ENCODE measurements at regions not wholly inside any gene's neighbourhood (a gene's known extent, or its start where the extent isn't known, plus 50 kb on each side); places are given as distances from the start of the nearest gene placed in this dataset.

- no peaks in the 10 kb centered on the region for H3K9me2 ChIP-seq (ENCODE audit: insufficient read depth, low read length)
- no peaks in the 10 kb centered on the region for H3K36me3 ChIP-seq (ENCODE audit: insufficient read depth, low read length)
- H3K4me2 ChIP-seq (ENCODE audit: low read length), result no peak overlapping the region
- H3K27me3 ChIP-seq (ENCODE audit: insufficient read depth, low read depth, low read length), result no peaks in the 10 kb centered on the region
- H3F3A ChIP-seq (ENCODE audit: insufficient read depth, low read length, poor library complexity, severe bottlenecking), result no peaks in the 10 kb centered on the region
- H4K20me1 ChIP-seq (ENCODE audit: insufficient read depth), result no peaks in the 10 kb centered on the region
- H3K27ac ChIP-seq (ENCODE audit: low read length), result no peak overlapping the region
- TF ChIP-seq RAD21 (conservative IDR thresholded peaks at IDR 0.05), result peak; percentile 4
- no peak for TF ChIP-seq SMC3 (conservative IDR thresholded peaks at IDR 0.05; ENCODE audit: poor library complexity)
- no peak overlapping the region for H2AFZ ChIP-seq (ENCODE audit: low read depth, low read length)
- H3K9me3 ChIP-seq (ENCODE audit: low read length), result no peaks in the 10 kb centered on the region
- no peak overlapping the region for H3K9ac ChIP-seq (ENCODE audit: low read length)
- no peak overlapping the region for H3K4me3 ChIP-seq (ENCODE audit: low read length)
- H3K79me2 ChIP-seq (replicated peaks; ENCODE audit: insufficient read depth, low read length), result no peaks in the 10 kb centered on the region
These were observed 258.1 kb downstream of the LRFN2 start for GRCh38 chr6:40328986-40329545.

GRCh38 chr6:40328386-40328985 is 258.7 kb downstream of the LRFN2 start:
- no peak overlapping the region for H3K4me2 ChIP-seq (ENCODE audit: low read length)
- H3K27ac ChIP-seq (ENCODE audit: low read length), result no peak overlapping the region
- no peaks in the 10 kb centered on the region for H3K9me2 ChIP-seq (ENCODE audit: insufficient read depth, low read length)

GRCh38 chr6:40326714-40327421 is 260.3 kb downstream of the LRFN2 start:
- H3K9me3 ChIP-seq (ENCODE audit: low read length), result no peaks in the 10 kb centered on the region
- H3K27ac ChIP-seq (ENCODE audit: low read length), result no peak overlapping the region
- H3K36me3 ChIP-seq (ENCODE audit: insufficient read depth, low read length), result no peaks in the 10 kb centered on the region
- no peak overlapping the region for H3K4me3 ChIP-seq (ENCODE audit: low read length)
- H3K9ac ChIP-seq (ENCODE audit: low read length), result no peak overlapping the region
- H3K27me3 ChIP-seq (ENCODE audit: insufficient read depth, low read depth, low read length), result no peaks in the 10 kb centered on the region
- no peak overlapping the region for H3K4me2 ChIP-seq (ENCODE audit: low read length)
- no peak overlapping the region for H2AFZ ChIP-seq (ENCODE audit: low read depth, low read length)
- H4K20me1 ChIP-seq (ENCODE audit: insufficient read depth), result no peaks in the 10 kb centered on the region
- no peaks in the 10 kb centered on the region for H3F3A ChIP-seq (ENCODE audit: insufficient read depth, low read length, poor library complexity, severe bottlenecking)
- no peaks in the 10 kb centered on the region for H3K79me2 ChIP-seq (replicated peaks; ENCODE audit: insufficient read depth, low read length)
- TF ChIP-seq POLR2AphosphoS5 (IDR thresholded peaks at IDR 0.05) (no peak), MXI1 (conservative IDR thresholded peaks at IDR 0.05; ENCODE audit: poor library complexity, severe bottlenecking) (no peak), EP300 (conservative IDR thresholded peaks at IDR 0.05; ENCODE audit: poor library complexity, severe bottlenecking) (no peak), SMC3 (conservative IDR thresholded peaks at IDR 0.05; ENCODE audit: poor library complexity) (no peak), RAD21 (conservative IDR thresholded peaks at IDR 0.05) (no peak), CTCF (IDR thresholded peaks at IDR 0.05; ENCODE audit: poor library complexity, severe bottlenecking) (no peak)
- no peaks in the 10 kb centered on the region for H3K9me2 ChIP-seq (ENCODE audit: insufficient read depth, low read length)

More at GRCh38 chr6:40328386-40328985, 258.7 kb downstream of the LRFN2 start:
- no peak overlapping the region for H3K4me3 ChIP-seq (ENCODE audit: low read length)
- H3K9me3 ChIP-seq (ENCODE audit: low read length), result no peaks in the 10 kb centered on the region
- no peak overlapping the region for H2AFZ ChIP-seq (ENCODE audit: low read depth, low read length)
- H3K27me3 ChIP-seq (ENCODE audit: insufficient read depth, low read depth, low read length), result no peaks in the 10 kb centered on the region
- H3K79me2 ChIP-seq (replicated peaks; ENCODE audit: insufficient read depth, low read length), result no peaks in the 10 kb centered on the region
- TF ChIP-seq SMC3 (conservative IDR thresholded peaks at IDR 0.05; ENCODE audit: poor library complexity), result peak; percentile 70
- TF ChIP-seq EP300 (conservative IDR thresholded peaks at IDR 0.05; ENCODE audit: poor library complexity, severe bottlenecking), result no peak
- TF ChIP-seq CTCF (IDR thresholded peaks at IDR 0.05; ENCODE audit: poor library complexity, severe bottlenecking), result peak; percentile 64
- TF ChIP-seq RAD21 (conservative IDR thresholded peaks at IDR 0.05), result peak; percentile 70
- H3F3A ChIP-seq (ENCODE audit: insufficient read depth, low read length, poor library complexity, severe bottlenecking), result no peaks in the 10 kb centered on the region
- no peaks in the 10 kb centered on the region for H3K36me3 ChIP-seq (ENCODE audit: insufficient read depth, low read length)
- no peak overlapping the region for H3K9ac ChIP-seq (ENCODE audit: low read length)
- no peaks in the 10 kb centered on the region for H4K20me1 ChIP-seq (ENCODE audit: insufficient read depth)

Measured in neural cell (in vitro differentiated cells).